ENCODE measurements at regions not wholly inside any gene's neighbourhood (a gene's known extent, or its start where the extent isn't known, plus 50 kb on each side); places are given as distances from the start of the nearest gene placed in this dataset.

GRCh38 chr6:12381587-12381986 lies 91.4 kb downstream of the EDN1 start:
- POLR2A ChIA-PET, result no interaction called here
- Histone ChIP-seq H3K9me3 (ENCODE audit: control extremely low read depth in 1 of 5, control insufficient read depth in 4 of 5, insufficient read depth in 2 of 5, low read depth in 1 of 5, low read length in 4 of 5) (peaks cover 0 to 4% (median 0%) of the 10 kb centered on the region in 5 experiments), H3K27me3 (replicated peaks in 2 of 5; ENCODE audit: control insufficient read depth in 4 of 5, insufficient read depth in 5 of 5, low read length in 4 of 5) (no peaks in the 10 kb centered on the region), H3K4me3 (ENCODE audit: control insufficient read depth in 1 of 7, extremely low read depth in 1 of 7, insufficient read depth in 4 of 7, low read depth in 2 of 7, low read length in 6 of 7) (no peak overlapping the region), H3K4me1 (ENCODE audit: control extremely low read depth in 1 of 4, control insufficient read depth in 4 of 4, insufficient read depth in 4 of 4, low read length in 3 of 4) (no peaks in the 10 kb centered on the region), H3K36me3 (ENCODE audit: control insufficient read depth in 4 of 4, insufficient read depth in 4 of 4, low read length in 3 of 4) (no peaks in the 10 kb centered on the region), H3K27ac (ENCODE audit: insufficient read depth in 1 of 2, low read depth in 1 of 2, low read length in 2 of 2, poor library complexity in 1 of 2, severe bottlenecking in 2 of 2) (no peak overlapping the region)
- CTCF ChIA-PET, result no interaction called here
- DNase-seq, result no peak

GRCh38 chr6:12383448-12383847 lies 93.3 kb downstream of the EDN1 start:
- Histone ChIP-seq H3K9me3 (ENCODE audit: control extremely low read depth in 1 of 5, control insufficient read depth in 4 of 5, insufficient read depth in 2 of 5, low read depth in 1 of 5, low read length in 4 of 5) (peaks cover 0 to 4% (median 0%) of the 10 kb centered on the region in 5 experiments), H3K4me3 (ENCODE audit: control insufficient read depth in 1 of 7, extremely low read depth in 1 of 7, insufficient read depth in 4 of 7, low read depth in 2 of 7, low read length in 6 of 7) (no peak overlapping the region), H3K36me3 (ENCODE audit: control insufficient read depth in 4 of 4, insufficient read depth in 4 of 4, low read length in 3 of 4) (no peaks in the 10 kb centered on the region), H3K27me3 (replicated peaks in 2 of 5; ENCODE audit: control insufficient read depth in 4 of 5, insufficient read depth in 5 of 5, low read length in 4 of 5) (no peaks in the 10 kb centered on the region), H3K27ac (ENCODE audit: insufficient read depth in 1 of 2, low read depth in 1 of 2, low read length in 2 of 2, poor library complexity in 1 of 2, severe bottlenecking in 2 of 2) (no peak overlapping the region), H3K4me1 (ENCODE audit: control extremely low read depth in 1 of 4, control insufficient read depth in 4 of 4, insufficient read depth in 4 of 4, low read length in 3 of 4) (no peaks in the 10 kb centered on the region)
- DNase-seq, result no peak
- ChIA-PET CTCF (interaction anchor here (1.5 kb wide), 1 partner anchor 12 kb away, joined by 3 read pairs; no protein-coding TSS in a partner anchor), POLR2A (no interaction called here)
- WGBS (ENCODE audit: insufficient coverage), result 97% methylated on average over 3 of the region's 3 CpGs

GRCh38 chr6:12384357-12384912 lies 94.3 kb downstream of the EDN1 start:
- no peaks in the 10 kb centered on the region for H3K27me3 ChIP-seq (replicated peaks in 2 of 5; ENCODE audit: control insufficient read depth in 4 of 5, insufficient read depth in 5 of 5, low read length in 4 of 5)
- no peak overlapping the region for H3K27ac ChIP-seq (ENCODE audit: insufficient read depth in 1 of 2, low read depth in 1 of 2, low read length in 2 of 2, poor library complexity in 1 of 2, severe bottlenecking in 2 of 2)
- DNase-seq, result no peak
- WGBS (ENCODE audit: insufficient coverage), result no CpG with 5 or more reads among the region's 2 CpGs
- H3K4me1 ChIP-seq (ENCODE audit: control extremely low read depth in 1 of 4, control insufficient read depth in 4 of 4, insufficient read depth in 4 of 4, low read length in 3 of 4), result no peaks in the 10 kb centered on the region
- no peaks in the 10 kb centered on the region for H3K36me3 ChIP-seq (ENCODE audit: control insufficient read depth in 4 of 4, insufficient read depth in 4 of 4, low read length in 3 of 4)
- CTCF ChIA-PET, result interaction anchor here (0.6 to 1.5 kb wide), 2 partner anchors 13 to 485 kb away, joined by 3 read pairs; no protein-coding TSS in a partner anchor
- POLR2A ChIA-PET, result interaction anchor here (0.6 kb wide), 1 partner anchor 31 kb away, joined by 3 read pairs; no protein-coding TSS in a partner anchor
- no peaks in the 10 kb centered on the region for H3K9me3 ChIP-seq (ENCODE audit: control extremely low read depth in 1 of 5, control insufficient read depth in 4 of 5, insufficient read depth in 2 of 5, low read depth in 1 of 5, low read length in 4 of 5)
- no peak overlapping the region for H3K4me3 ChIP-seq (ENCODE audit: control insufficient read depth in 1 of 7, extremely low read depth in 1 of 7, insufficient read depth in 4 of 7, low read depth in 2 of 7, low read length in 6 of 7)

GRCh38 chr6:12385316-12385715 lies 95.2 kb downstream of the EDN1 start:
- ChIA-PET CTCF (no interaction called here), POLR2A (no interaction called here)
- Histone ChIP-seq H3K36me3 (ENCODE audit: control insufficient read depth in 4 of 4, insufficient read depth in 4 of 4, low read length in 3 of 4) (no peaks in the 10 kb centered on the region), H3K27ac (ENCODE audit: insufficient read depth in 1 of 2, low read depth in 1 of 2, low read length in 2 of 2, poor library complexity in 1 of 2, severe bottlenecking in 2 of 2) (no peak overlapping the region), H3K4me3 (ENCODE audit: control insufficient read depth in 1 of 7, extremely low read depth in 1 of 7, insufficient read depth in 4 of 7, low read depth in 2 of 7, low read length in 6 of 7) (no peak overlapping the region), H3K4me1 (ENCODE audit: control extremely low read depth in 1 of 4, control insufficient read depth in 4 of 4, insufficient read depth in 4 of 4, low read length in 3 of 4) (peaks cover 0 to 2% (median 0%) of the 10 kb centered on the region in 4 experiments), H3K27me3 (replicated peaks in 2 of 5; ENCODE audit: control insufficient read depth in 4 of 5, insufficient read depth in 5 of 5, low read length in 4 of 5) (no peaks in the 10 kb centered on the region), H3K9me3 (ENCODE audit: control extremely low read depth in 1 of 5, control insufficient read depth in 4 of 5, insufficient read depth in 2 of 5, low read depth in 1 of 5, low read length in 4 of 5) (no peaks in the 10 kb centered on the region)
- DNase-seq, result no peak
- no CpG with 5 or more reads among the region's 3 CpGs for WGBS (ENCODE audit: insufficient coverage)

- Histone ChIP-seq H3K4me1 (ENCODE audit: control extremely low read depth in 1 of 4, control insufficient read depth in 4 of 4, insufficient read depth in 4 of 4, low read length in 3 of 4) (peaks cover 0 to 2% (median 0%) of the 10 kb centered on the region in 4 experiments), H3K27ac (ENCODE audit: insufficient read depth in 1 of 2, low read depth in 1 of 2, low read length in 2 of 2, poor library complexity in 1 of 2, severe bottlenecking in 2 of 2) (no peak overlapping the region), H3K36me3 (ENCODE audit: control insufficient read depth in 4 of 4, insufficient read depth in 4 of 4, low read length in 3 of 4) (no peaks in the 10 kb centered on the region), H3K4me3 (ENCODE audit: control insufficient read depth in 1 of 7, extremely low read depth in 1 of 7, insufficient read depth in 4 of 7, low read depth in 2 of 7, low read length in 6 of 7) (no peak overlapping the region), H3K27me3 (replicated peaks in 2 of 5; ENCODE audit: control insufficient read depth in 4 of 5, insufficient read depth in 5 of 5, low read length in 4 of 5) (no peaks in the 10 kb centered on the region), H3K9me3 (ENCODE audit: control extremely low read depth in 1 of 5, control insufficient read depth in 4 of 5, insufficient read depth in 2 of 5, low read depth in 1 of 5, low read length in 4 of 5) (no peaks in the 10 kb centered on the region)
- ChIA-PET POLR2A (no interaction called here), CTCF (interaction anchor here (1.2 kb wide), 1 partner anchor 224 kb away, joined by 3 read pairs; no protein-coding TSS in a partner anchor)
- DNase-seq, result no peak
- WGBS (ENCODE audit: insufficient coverage), result 98% methylated on average over 5 of the region's 5 CpGs
Measured at GRCh38 chr6:12386816-12387215, 96.7 kb downstream of the EDN1 start.

- no peak for DNase-seq
- Histone ChIP-seq H3K4me1 (ENCODE audit: control extremely low read depth in 1 of 4, control insufficient read depth in 4 of 4, insufficient read depth in 4 of 4, low read length in 3 of 4) (peaks cover 0 to 2% (median 0%) of the 10 kb centered on the region in 4 experiments), H3K27ac (ENCODE audit: insufficient read depth in 1 of 2, low read depth in 1 of 2, low read length in 2 of 2, poor library complexity in 1 of 2, severe bottlenecking in 2 of 2) (no peak overlapping the region), H3K27me3 (replicated peaks in 2 of 5; ENCODE audit: control insufficient read depth in 4 of 5, insufficient read depth in 5 of 5, low read length in 4 of 5) (no peaks in the 10 kb centered on the region), H3K9me3 (ENCODE audit: control extremely low read depth in 1 of 5, control insufficient read depth in 4 of 5, insufficient read depth in 2 of 5, low read depth in 1 of 5, low read length in 4 of 5) (no peaks in the 10 kb centered on the region), H3K36me3 (ENCODE audit: control insufficient read depth in 4 of 4, insufficient read depth in 4 of 4, low read length in 3 of 4) (no peaks in the 10 kb centered on the region), H3K4me3 (ENCODE audit: control insufficient read depth in 1 of 7, extremely low read depth in 1 of 7, insufficient read depth in 4 of 7, low read depth in 2 of 7, low read length in 6 of 7) (no peak overlapping the region)
- whole genome bisulfite sequencing (ENCODE audit: insufficient coverage), result 67% methylated on average over 3 of the region's 3 CpGs
- CTCF ChIA-PET, result no interaction called here
- POLR2A ChIA-PET, result no interaction called here
Measured at GRCh38 chr6:12391472-12391871, 101.3 kb downstream of the EDN1 start.

GRCh38 chr6:12392490-12392889 lies 102.3 kb downstream of the EDN1 start:
- no peaks in the 10 kb centered on the region for H3K36me3 ChIP-seq (ENCODE audit: control insufficient read depth in 4 of 4, insufficient read depth in 4 of 4, low read length in 3 of 4)
- no peak overlapping the region for H3K27ac ChIP-seq (ENCODE audit: insufficient read depth in 1 of 2, low read depth in 1 of 2, low read length in 2 of 2, poor library complexity in 1 of 2, severe bottlenecking in 2 of 2)
- 89% methylated on average over 4 of the region's 6 CpGs for WGBS (ENCODE audit: insufficient coverage)
- ChIA-PET POLR2A (no interaction called here), CTCF (interaction anchor here (0.9 kb wide), 1 partner anchor 46 kb away, joined by 3 read pairs; no protein-coding TSS in a partner anchor)
- peaks cover 0 to 2% (median 0%) of the 10 kb centered on the region in 4 experiments for H3K4me1 ChIP-seq (ENCODE audit: control extremely low read depth in 1 of 4, control insufficient read depth in 4 of 4, insufficient read depth in 4 of 4, low read length in 3 of 4)
- no peaks in the 10 kb centered on the region for H3K9me3 ChIP-seq (ENCODE audit: control extremely low read depth in 1 of 5, control insufficient read depth in 4 of 5, insufficient read depth in 2 of 5, low read depth in 1 of 5, low read length in 4 of 5)
- H3K27me3 ChIP-seq (replicated peaks in 2 of 5; ENCODE audit: control insufficient read depth in 4 of 5, insufficient read depth in 5 of 5, low read length in 4 of 5), result no peaks in the 10 kb centered on the region
- H3K4me3 ChIP-seq (ENCODE audit: control insufficient read depth in 1 of 7, extremely low read depth in 1 of 7, insufficient read depth in 4 of 7, low read depth in 2 of 7, low read length in 6 of 7), result no peak overlapping the region
- no peak for DNase-seq
